RCC 7860 (cell line): ENCODE measurements at regions not wholly inside any gene's neighbourhood (a gene's known extent, or its start where the extent isn't known, plus 50 kb on each side); places are given as distances from the start of the nearest gene placed in this dataset.
"Not testable (repeated sequence)": the region's sequence is repeated elsewhere in the genome, so short reads cannot be mapped to it uniquely, and the experiment has no call there.

Source experiments
- DNase-seq: peaks from one replicate; pipeline ENCODE4 v3.0.0-alpha.2; 2015; ENCODE audit warnings: low spot score
- FAIRE-seq: peaks from 2 replicates; lab custom pipeline; 2012; peaks lifted over from hg19 to GRCh38; lab: Jason Lieb, UNC

GRCh38 chr3:13228584-13228983, 155.4 kb upstream of the IQSEC1 start:
- FAIRE-seq (no peak), DNase-seq (no peak)

- DNase-seq, FAIRE-seq: not testable (repeated sequence)
These were observed 154.9 kb upstream of the IQSEC1 start for GRCh38 chr3:13228169-13228568.

GRCh38 chr3:13227315-13228165, 154.3 kb upstream of the IQSEC1 start:
- FAIRE-seq, result no peak

GRCh38 chr3:13224967-13225366, 151.7 kb upstream of the IQSEC1 start:
- FAIRE-seq, result no peak
- no peak for DNase-seq

More at GRCh38 chr3:13227315-13228165, 154.3 kb upstream of the IQSEC1 start:
- DNase-seq, result no peak

- DNase-seq (no peak), FAIRE-seq (no peak)
These were observed 150.5 kb upstream of the IQSEC1 start for GRCh38 chr3:13223574-13224237.

- FAIRE-seq (no peak), DNase-seq (no peak)
These were observed 149.8 kb upstream of the IQSEC1 start for GRCh38 chr3:13222891-13223573.

GRCh38 chr3:13222131-13222530, 148.9 kb upstream of the IQSEC1 start:
- FAIRE-seq (no peak), DNase-seq (no peak)

GRCh38 chr3:13221491-13222061, 148.3 kb upstream of the IQSEC1 start:
- FAIRE-seq (no peak), DNase-seq (no peak)

- no peak for FAIRE-seq
- no peak for DNase-seq
These were observed 147.8 kb upstream of the IQSEC1 start for GRCh38 chr3:13220991-13221390.

- DNase-seq, result no peak
- no peak for FAIRE-seq
These were observed 146.7 kb upstream of the IQSEC1 start for GRCh38 chr3:13219902-13220296.

GRCh38 chr3:13219077-13219901, 146.1 kb upstream of the IQSEC1 start:
- DNase-seq (no peak), FAIRE-seq (no peak)

- FAIRE-seq (no peak), DNase-seq (no peak)
These were observed 145.3 kb upstream of the IQSEC1 start for GRCh38 chr3:13218541-13218908.

GRCh38 chr3:13217736-13218540, 144.7 kb upstream of the IQSEC1 start:
- FAIRE-seq (peak; percentile 75), DNase-seq (peak; percentile 84)

- no peak for FAIRE-seq
- DNase-seq, result no peak
These were observed 144.0 kb upstream of the IQSEC1 start for GRCh38 chr3:13217253-13217652.

- DNase-seq, result peak; percentile 65
- no peak for FAIRE-seq
These were observed 142.8 kb upstream of the IQSEC1 start for GRCh38 chr3:13215940-13216546.

GRCh38 chr3:13214847-13215472, 141.7 kb upstream of the IQSEC1 start:
- FAIRE-seq (no peak), DNase-seq (no peak)

GRCh38 chr3:13213911-13214846, 140.9 kb upstream of the IQSEC1 start:
- DNase-seq, result no peak
- FAIRE-seq, result no peak

GRCh38 chr3:13213490-13213889, 140.3 kb upstream of the IQSEC1 start:
- DNase-seq, result no peak
- FAIRE-seq, result no peak
